ENCODE measurements at regions not wholly inside any gene's neighbourhood (a gene's known extent, or its start where the extent isn't known, plus 50 kb on each side); places are given as distances from the start of the nearest gene placed in this dataset.
"Not testable (repeated sequence)": the region's sequence is repeated elsewhere in the genome, so short reads cannot be mapped to it uniquely, and the experiment has no call there.

- Histone ChIP-seq H3K4me3 (no peak overlapping the region), H3K36me3 (no peaks in the 10 kb centered on the region), H3K27ac (no peak overlapping the region), H3K4me1 (peaks cover 13% of the 10 kb centered on the region), H3K9me3 (no peaks in the 10 kb centered on the region), H3K27me3 (ENCODE audit: low read depth) (no peaks in the 10 kb centered on the region)
- ATAC-seq, result no peak
- no peak for TF ChIP-seq CTCF (IDR thresholded peaks at IDR 0.05)
- intact Hi-C loops (cut with DNase I), result no loop called here
- peak; percentile 10 for DNase-seq
These were observed 51.9 kb upstream of the PTPRJ start for GRCh38 chr11:47928426-47928825.

- TF ChIP-seq CTCF (IDR thresholded peaks at IDR 0.05), result no peak
- Histone ChIP-seq H3K4me3 (no peak overlapping the region), H3K27ac (peak overlapping the region; percentile 37), H3K27me3 (ENCODE audit: low read depth) (no peaks in the 10 kb centered on the region), H3K4me1 (peaks cover 30% of the 10 kb centered on the region), H3K36me3 (no peaks in the 10 kb centered on the region), H3K9me3 (no peaks in the 10 kb centered on the region)
- ATAC-seq (peak; percentile 86 to 88), DNase-seq (peak; percentile 60)
- intact Hi-C loops (cut with DNase I), result no loop called here
These were observed 56.1 kb upstream of the PTPRJ start for GRCh38 chr11:47924184-47924691.

- Histone ChIP-seq H3K36me3 (no peaks in the 10 kb centered on the region), H3K4me3 (no peak overlapping the region), H3K27ac (peak overlapping the region; percentile 37), H3K27me3 (ENCODE audit: low read depth) (no peaks in the 10 kb centered on the region), H3K4me1 (peaks cover 35% of the 10 kb centered on the region), H3K9me3 (no peaks in the 10 kb centered on the region)
- no peak for TF ChIP-seq CTCF (IDR thresholded peaks at IDR 0.05)
- ATAC-seq (peak in 1 of 2 donors; percentile 28), DNase-seq (peak; percentile 41)
- intact Hi-C loops (cut with DNase I), result no loop called here
These were observed 56.7 kb upstream of the PTPRJ start for GRCh38 chr11:47923667-47924066.

- Histone ChIP-seq H3K4me1 (peaks cover 61% of the 10 kb centered on the region), H3K27ac (peak overlapping the region; percentile 10)
- H3K9me3 ChIP-seq; ATAC-seq; H3K27me3 ChIP-seq (ENCODE audit: low read depth); H3K36me3 ChIP-seq; DNase-seq; H3K4me3 ChIP-seq; intact Hi-C loops (cut with DNase I): not testable (repeated sequence)
These were observed 59.2 kb upstream of the PTPRJ start for GRCh38 chr11:47921080-47921555.

GRCh38 chr11:47918882-47919495 lies 61.4 kb upstream of the PTPRJ start:
- H3K27me3 ChIP-seq (ENCODE audit: low read depth), result no peaks in the 10 kb centered on the region
- intact Hi-C loops (cut with DNase I), result no loop called here
- H3K4me1 ChIP-seq, result peaks cover 69% of the 10 kb centered on the region
- no peaks in the 10 kb centered on the region for H3K36me3 ChIP-seq
- no peak for TF ChIP-seq CTCF (IDR thresholded peaks at IDR 0.05)
- no peak for ATAC-seq
- H3K4me3 ChIP-seq, result no peak overlapping the region
- no peaks in the 10 kb centered on the region for H3K9me3 ChIP-seq
- peak overlapping the region; percentile 88 for H3K27ac ChIP-seq
- peak; percentile 20 for DNase-seq

- ATAC-seq, result no peak
- Histone ChIP-seq H3K27ac (peak overlapping the region; percentile 88), H3K27me3 (ENCODE audit: low read depth) (no peaks in the 10 kb centered on the region), H3K4me3 (peak overlapping the region; percentile 42), H3K9me3 (no peaks in the 10 kb centered on the region), H3K36me3 (no peaks in the 10 kb centered on the region), H3K4me1 (peaks cover 62% of the 10 kb centered on the region)
- no peak for DNase-seq
- TF ChIP-seq CTCF (IDR thresholded peaks at IDR 0.05), result no peak
- intact Hi-C loops (cut with DNase I), result no loop called here
These were observed 62.0 kb upstream of the PTPRJ start for GRCh38 chr11:47918370-47918690.
